Parathyroid adenoma (tissue), 2 donors: ENCODE measurements at regions not wholly inside any gene's neighbourhood (a gene's known extent, or its start where the extent isn't known, plus 50 kb on each side); places are given as distances from the start of the nearest gene placed in this dataset.

Source experiments
- H2AFZ ChIP-seq: fragments of 300-600 bp; sonication (generic); one replicate; pipeline ENCODE4 v1.7.0; 2017; ENCODE audit warnings: antibody characterized with exemption, mild to moderate bottlenecking
- H3K27ac ChIP-seq: fragments of 300-600 bp; sonication (generic); one replicate; pipeline ENCODE4 v1.7.0; 2017
- H3K27me3 ChIP-seq: fragments of 300-600 bp; sonication (generic); one replicate; pipeline ENCODE4 v1.7.0; 2017; ENCODE audit warnings: low read length; ENCODE audit not compliant: control insufficient read depth, insufficient read depth
- H3K36me3 ChIP-seq: fragments of 300-600 bp; sonication (generic); one replicate; pipeline ENCODE4 v1.7.0; 2017; ENCODE audit warnings: low read length; ENCODE audit not compliant: control insufficient read depth, insufficient read depth
- H3K4me1 ChIP-seq: fragments of 300-600 bp; sonication (generic); one replicate; pipeline ENCODE4 v1.7.0; 2017; ENCODE audit warnings: control low read depth
- H3K4me2 ChIP-seq: fragments of 300-600 bp; sonication (generic); one replicate; pipeline ENCODE4 v1.7.0; 2017; ENCODE audit warnings: low read length
- H3K4me3 ChIP-seq: fragments of 300-600 bp; sonication (generic); one replicate; pipeline ENCODE4 v1.7.0; 2017; ENCODE audit warnings: low read depth, low read length
- H3K79me2 ChIP-seq: fragments of 300-600 bp; sonication (generic); one replicate; pipeline ENCODE4 v1.7.0; 2017; ENCODE audit warnings: control low read depth
- H3K9ac ChIP-seq: fragments of 300-600 bp; sonication (generic); one replicate; pipeline ENCODE4 v1.7.0; 2017; ENCODE audit warnings: mild to moderate bottlenecking
- H3K9me3 ChIP-seq: fragments of 300-600 bp; sonication (generic); one replicate; pipeline ENCODE4 v1.7.0; 2017; ENCODE audit warnings: low read length; ENCODE audit not compliant: control insufficient read depth
- TF ChIP-seq, protein P1 (sequence below): fragments of 300-600 bp; sonication (generic); IDR thresholded peaks from one replicate; pipeline ENCODE4 v1.7.0; 2017; ENCODE audit warnings: antibody characterized with exemption, mild to moderate bottlenecking
- donor health status: primary hyperparathyroidism.

DNA sequence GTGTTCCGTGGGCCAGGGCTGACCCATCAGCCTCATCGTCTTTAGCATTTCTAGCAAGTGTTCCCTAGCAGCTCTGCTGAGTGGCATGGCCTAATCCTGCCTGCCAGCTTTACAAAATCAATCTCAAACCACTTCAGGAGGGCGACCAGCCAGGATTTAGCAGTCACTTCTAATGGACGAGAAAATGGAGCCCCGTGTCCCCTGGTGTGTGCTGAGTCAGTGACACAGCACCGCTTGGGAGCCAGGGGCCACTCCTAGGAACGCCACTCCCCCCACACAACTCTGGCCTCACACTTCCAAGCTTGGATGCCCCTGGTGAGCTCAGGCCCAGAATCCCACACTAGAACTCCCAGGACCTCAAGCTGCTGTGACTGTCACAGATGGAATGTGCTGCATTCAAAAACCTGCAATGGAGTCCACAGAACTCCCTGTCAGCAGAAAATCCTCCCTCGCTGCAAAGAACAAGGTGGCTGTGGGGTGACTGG, 311.2 kb upstream of the GATB start:
- no peak overlapping the region for H3K27ac ChIP-seq
- H3K4me2 ChIP-seq = no peak overlapping the region
- no peaks in the 10 kb centered on the region for H3K9me3 ChIP-seq
- no peaks in the 10 kb centered on the region for H3K36me3 ChIP-seq
- no peaks in the 10 kb centered on the region for H3K79me2 ChIP-seq
- H2AFZ ChIP-seq = peak overlapping the region; percentile 46
- no peak overlapping the region for H3K4me3 ChIP-seq
- H3K27me3 ChIP-seq = no peaks in the 10 kb centered on the region
- TF ChIP-seq, protein P1, sequence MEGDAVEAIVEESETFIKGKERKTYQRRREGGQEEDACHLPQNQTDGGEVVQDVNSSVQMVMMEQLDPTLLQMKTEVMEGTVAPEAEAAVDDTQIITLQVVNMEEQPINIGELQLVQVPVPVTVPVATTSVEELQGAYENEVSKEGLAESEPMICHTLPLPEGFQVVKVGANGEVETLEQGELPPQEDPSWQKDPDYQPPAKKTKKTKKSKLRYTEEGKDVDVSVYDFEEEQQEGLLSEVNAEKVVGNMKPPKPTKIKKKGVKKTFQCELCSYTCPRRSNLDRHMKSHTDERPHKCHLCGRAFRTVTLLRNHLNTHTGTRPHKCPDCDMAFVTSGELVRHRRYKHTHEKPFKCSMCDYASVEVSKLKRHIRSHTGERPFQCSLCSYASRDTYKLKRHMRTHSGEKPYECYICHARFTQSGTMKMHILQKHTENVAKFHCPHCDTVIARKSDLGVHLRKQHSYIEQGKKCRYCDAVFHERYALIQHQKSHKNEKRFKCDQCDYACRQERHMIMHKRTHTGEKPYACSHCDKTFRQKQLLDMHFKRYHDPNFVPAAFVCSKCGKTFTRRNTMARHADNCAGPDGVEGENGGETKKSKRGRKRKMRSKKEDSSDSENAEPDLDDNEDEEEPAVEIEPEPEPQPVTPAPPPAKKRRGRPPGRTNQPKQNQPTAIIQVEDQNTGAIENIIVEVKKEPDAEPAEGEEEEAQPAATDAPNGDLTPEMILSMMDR = no peak
- H3K9ac ChIP-seq = no peak overlapping the region
- no peaks in the 10 kb centered on the region for H3K4me1 ChIP-seq

DNA sequence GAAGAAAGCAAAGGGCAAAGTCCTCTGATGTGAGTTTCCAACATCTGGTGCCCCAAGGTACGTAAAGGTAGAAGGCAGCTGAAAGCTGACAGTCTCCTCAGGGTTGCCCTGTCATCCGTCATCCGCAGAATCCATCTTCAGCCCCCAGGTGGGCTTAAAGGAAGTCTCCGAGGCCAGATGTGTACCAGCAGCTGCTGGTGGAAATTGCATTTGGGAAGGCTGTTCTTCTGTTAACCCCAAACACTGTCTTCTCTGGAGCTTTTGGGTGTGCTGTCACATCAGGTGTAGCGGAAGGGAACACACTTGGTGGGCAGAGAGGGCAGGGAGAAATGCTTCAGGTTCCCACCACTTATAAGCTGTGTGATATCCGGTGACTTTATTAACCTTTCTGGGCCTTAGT, 310.0 kb upstream of the GATB start:
- TF ChIP-seq, protein P1 = no peak
- Histone ChIP-seq H3K9me3 (no peaks in the 10 kb centered on the region), H2AFZ (no peak overlapping the region), H3K4me3 (no peak overlapping the region), H3K36me3 (no peaks in the 10 kb centered on the region), H3K79me2 (no peaks in the 10 kb centered on the region), H3K4me1 (no peaks in the 10 kb centered on the region), H3K27ac (no peak overlapping the region), H3K27me3 (no peaks in the 10 kb centered on the region), H3K9ac (no peak overlapping the region), H3K4me2 (no peak overlapping the region)

DNA sequence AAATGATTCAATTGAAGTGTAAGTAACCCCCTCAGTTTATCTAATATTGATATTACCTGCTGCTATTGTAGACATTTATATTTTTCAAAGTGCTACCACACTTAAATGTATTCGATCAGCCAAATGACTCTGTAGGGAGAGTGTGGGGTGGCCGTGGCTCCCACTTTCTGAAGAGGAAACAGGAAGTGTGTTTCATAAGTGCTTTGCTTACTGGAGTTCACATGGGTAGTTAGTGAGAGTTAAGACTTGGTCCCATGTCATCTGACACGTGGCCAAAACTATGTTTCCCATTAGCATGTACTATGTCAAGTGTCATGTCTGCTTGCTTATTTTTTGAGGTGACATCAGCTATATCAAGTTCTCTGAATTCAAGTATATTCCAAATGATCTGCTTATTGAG, 308.1 kb upstream of the GATB start:
- Histone ChIP-seq H2AFZ (no peak overlapping the region), H3K9ac (no peak overlapping the region), H3K79me2 (no peaks in the 10 kb centered on the region), H3K27ac (no peak overlapping the region), H3K4me2 (no peak overlapping the region), H3K9me3 (no peaks in the 10 kb centered on the region), H3K4me3 (no peak overlapping the region), H3K4me1 (peaks cover 3% of the 10 kb centered on the region), H3K27me3 (no peaks in the 10 kb centered on the region), H3K36me3 (no peaks in the 10 kb centered on the region)
- TF ChIP-seq, protein P1 = no peak

DNA sequence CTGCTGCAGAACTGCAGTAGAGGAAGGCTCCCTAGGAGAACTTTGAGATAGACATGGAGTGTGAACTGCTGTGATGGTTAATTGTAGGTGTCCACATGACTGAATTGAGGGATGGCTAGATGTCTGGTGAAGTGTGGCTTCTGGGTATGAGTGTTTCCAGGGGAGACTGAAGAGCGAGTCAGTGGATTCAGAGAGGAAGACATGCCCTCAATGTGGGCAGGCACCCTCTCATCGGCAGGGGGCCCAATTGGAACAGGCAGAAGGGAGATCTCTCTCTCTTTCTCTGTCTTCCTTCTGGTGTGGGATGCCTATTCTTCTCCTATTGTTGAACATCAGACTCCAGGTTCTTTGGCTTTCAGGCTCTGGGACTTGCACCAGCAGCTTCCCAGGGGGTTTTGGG, 304.7 kb upstream of the GATB start:
- Histone ChIP-seq H3K79me2 (no peaks in the 10 kb centered on the region), H2AFZ (no peak overlapping the region), H3K27me3 (no peaks in the 10 kb centered on the region), H3K4me3 (no peak overlapping the region), H3K4me2 (no peak overlapping the region), H3K9me3 (no peaks in the 10 kb centered on the region), H3K9ac (no peak overlapping the region), H3K4me1 (peaks cover 6% of the 10 kb centered on the region), H3K27ac (no peak overlapping the region), H3K36me3 (no peaks in the 10 kb centered on the region)
- TF ChIP-seq, protein P1 = no peak

DNA sequence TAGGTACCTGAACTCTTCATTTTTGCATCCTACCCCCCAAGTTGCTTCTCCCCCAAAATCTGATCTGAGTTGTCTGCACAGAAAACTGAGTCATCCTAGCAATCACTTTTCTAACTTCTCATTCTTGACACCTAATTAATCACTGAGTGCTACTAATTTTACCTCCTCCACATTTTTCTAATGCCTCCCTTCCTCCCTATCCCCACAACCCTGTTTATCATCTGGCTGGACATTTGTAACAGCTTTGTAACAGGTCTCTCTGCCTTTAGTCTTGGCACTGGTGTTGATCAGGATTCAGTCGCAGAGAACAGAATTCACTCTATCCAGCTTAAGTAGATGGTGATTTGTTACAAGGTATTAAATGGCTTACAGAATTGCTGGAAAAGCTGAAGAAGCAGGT, 303.9 kb upstream of the GATB start:
- TF ChIP-seq, protein P1 = no peak
- H3K4me2 ChIP-seq = no peak overlapping the region
- peaks cover 6% of the 10 kb centered on the region for H3K4me1 ChIP-seq
- no peak overlapping the region for H2AFZ ChIP-seq
- H3K9ac ChIP-seq = no peak overlapping the region
- H3K4me3 ChIP-seq = no peak overlapping the region
- no peaks in the 10 kb centered on the region for H3K9me3 ChIP-seq
- H3K36me3 ChIP-seq = no peaks in the 10 kb centered on the region
- H3K79me2 ChIP-seq = no peaks in the 10 kb centered on the region
- no peaks in the 10 kb centered on the region for H3K27me3 ChIP-seq
- H3K27ac ChIP-seq = no peak overlapping the region
